OCI-LY3 (cell line): ENCODE measurements at regions not wholly inside any gene's neighbourhood (a gene's known extent, or its start where the extent isn't known, plus 50 kb on each side); places are given as distances from the start of the nearest gene placed in this dataset.

Source experiments
- H2AFZ ChIP-seq: fragments of 200-600, 300-600 bp; shearing (Covaris generic); 2 replicates; pipeline ENCODE4 v1.6.0; 2014; ENCODE audit warnings: antibody characterized with exemption, low read depth, low read length
- H3K27ac ChIP-seq: fragments of 200-600, 300-600 bp; sonication (generic); 2 replicates; pipeline ENCODE4 v1.5.1; 2014; ENCODE audit warnings: mild to moderate bottlenecking, low read length, moderate library complexity, mixed read lengths
- H3K27me3 ChIP-seq: fragments of 200-600, 300-600 bp; sonication (generic); 2 replicates; pipeline ENCODE4 v1.6.1; 2014; ENCODE audit warnings: low read depth, low read length, mixed read lengths
- H3K36me3 ChIP-seq: fragments of 200-600, 300-600 bp; sonication (generic); replicated peaks from 2 replicates; pipeline ENCODE3; 2014; ENCODE audit warnings: low read depth, low read length, mixed read lengths
- H3K4me1 ChIP-seq: fragments of 300-600, 200-600 bp; sonication (generic); 2 replicates; pipeline ENCODE4 v1.6.1; 2014; ENCODE audit warnings: low read length, mixed read lengths
- H3K4me2 ChIP-seq: fragments of 200-600, 300-600 bp; sonication (generic); 2 replicates; pipeline ENCODE4 v1.6.1; 2014; ENCODE audit warnings: low read length, mixed read lengths
- H3K4me3 ChIP-seq: fragments of 300-600, 200-600 bp; sonication (generic); 2 replicates; pipeline ENCODE4 v1.5.1; 2014; ENCODE audit warnings: antibody characterized with exemption, mild to moderate bottlenecking, low read length, moderate library complexity
- H3K79me2 ChIP-seq: fragments of 300-600, 200-600 bp; shearing (Covaris generic); 2 replicates; pipeline ENCODE4 v1.6.1; 2014; ENCODE audit warnings: mild to moderate bottlenecking, low read length, mixed read lengths
- H3K9ac ChIP-seq: fragments of 300-600, 200-600 bp; shearing (Covaris generic); 2 replicates; pipeline ENCODE4 v1.6.0; 2014; ENCODE audit warnings: mild to moderate bottlenecking, low read length, moderate library complexity
- H3K9me3 ChIP-seq: fragments of 200-600, 300-600 bp; shearing (Covaris generic); 2 replicates; pipeline ENCODE4 v1.6.1; 2014; ENCODE audit warnings: low read length, mixed read lengths; ENCODE audit not compliant: insufficient read depth
- H4K20me1 ChIP-seq: fragments of 200-600, 300-600 bp; sonication (generic); 2 replicates; pipeline ENCODE4 v1.6.1; 2016; ENCODE audit warnings: low read length, mixed read lengths; ENCODE audit not compliant: insufficient read depth
- CTCF ChIP-seq: fragments of 200-600, 300-600 bp; sonication (generic); IDR thresholded peaks from 2 replicates; pipeline ENCODE4 v1.5.1; 2014; ENCODE audit warnings: antibody characterized with exemption, low read length, low read depth
- EZH2phosphoT487 ChIP-seq: fragments of 200-600 bp; shearing (Covaris generic); IDR thresholded peaks from 2 replicates; pipeline ENCODE4 v1.6.1; 2018; ENCODE audit warnings: antibody characterized with exemption, mixed run types, low read depth

DNA sequence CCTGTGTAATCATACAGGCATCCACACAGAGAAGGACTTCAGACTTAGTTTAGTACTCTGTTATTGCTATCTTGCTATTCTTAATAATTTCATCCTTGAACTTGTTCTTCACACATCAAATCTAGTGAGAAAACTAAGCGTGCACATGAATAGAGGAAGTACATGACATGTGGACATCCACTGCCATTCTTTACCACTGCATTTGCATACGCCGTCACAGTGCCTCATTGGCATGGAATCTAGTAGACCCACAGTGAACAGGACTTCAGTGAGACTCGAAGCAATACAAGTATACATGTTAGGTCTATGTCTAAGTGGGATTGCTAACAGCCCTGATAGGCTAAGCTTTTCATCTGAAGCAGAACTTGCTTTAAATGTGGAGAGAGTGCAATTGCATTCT is 592.1 kb downstream of the TLE4 start:
- no peak for TF ChIP-seq EZH2phosphoT487
- no peak for TF ChIP-seq CTCF
- H3K4me3 ChIP-seq: no peak overlapping the region

GRCh38 chr9:80158554-80159170 is 586.9 kb downstream of the TLE4 start:
- Histone ChIP-seq H3K9me3 (no peaks in the 10 kb centered on the region), H3K79me2 (no peaks in the 10 kb centered on the region), H4K20me1 (no peaks in the 10 kb centered on the region), H3K27ac (0 out of 2 replicates have a peak overlapping the region, but pooled peaks have one; percentile 91), H3K27me3 (no peaks in the 10 kb centered on the region), H3K9ac (peak overlapping the region; percentile 46), H3K4me2 (peak overlapping the region; percentile 77), H3K4me3 (peak overlapping the region; percentile 62), H3K36me3 (no peaks in the 10 kb centered on the region), H2AFZ (peak overlapping the region; percentile 67), H3K4me1 (peaks cover 65% of the 10 kb centered on the region)
- TF ChIP-seq CTCF (no peak), EZH2phosphoT487 (no peak)

More for the DNA sequence above, 592.1 kb downstream of the TLE4 start:
- H3K27me3 ChIP-seq: no peaks in the 10 kb centered on the region
- peaks cover 27% of the 10 kb centered on the region for H3K4me1 ChIP-seq
- no peaks in the 10 kb centered on the region for H3K36me3 ChIP-seq
- H3K27ac ChIP-seq: no peak overlapping the region
- H3K9me3 ChIP-seq: no peaks in the 10 kb centered on the region
- no peaks in the 10 kb centered on the region for H3K79me2 ChIP-seq
- H2AFZ ChIP-seq: no peak overlapping the region
- no peak overlapping the region for H3K9ac ChIP-seq
- H3K4me2 ChIP-seq: peak overlapping the region; percentile 9; the same call in 1 of the 2 replicates
- H4K20me1 ChIP-seq: no peaks in the 10 kb centered on the region

GRCh38 chr9:80158131-80158530 is 586.4 kb downstream of the TLE4 start:
- no peaks in the 10 kb centered on the region for H3K36me3 ChIP-seq
- H4K20me1 ChIP-seq: no peaks in the 10 kb centered on the region
- H3K9me3 ChIP-seq: no peaks in the 10 kb centered on the region
- peak overlapping the region; percentile 62 for H3K4me3 ChIP-seq
- H2AFZ ChIP-seq: peak overlapping the region; percentile 67; the same call in 1 of the 2 replicates
- H3K4me2 ChIP-seq: peak overlapping the region; percentile 77
- peak overlapping the region; percentile 91 for H3K27ac ChIP-seq
- H3K4me1 ChIP-seq: peaks cover 61% of the 10 kb centered on the region
- TF ChIP-seq EZH2phosphoT487: no peak
- TF ChIP-seq CTCF: no peak
- no peaks in the 10 kb centered on the region for H3K27me3 ChIP-seq
- no peaks in the 10 kb centered on the region for H3K79me2 ChIP-seq
- H3K9ac ChIP-seq: peak overlapping the region; percentile 46

DNA sequence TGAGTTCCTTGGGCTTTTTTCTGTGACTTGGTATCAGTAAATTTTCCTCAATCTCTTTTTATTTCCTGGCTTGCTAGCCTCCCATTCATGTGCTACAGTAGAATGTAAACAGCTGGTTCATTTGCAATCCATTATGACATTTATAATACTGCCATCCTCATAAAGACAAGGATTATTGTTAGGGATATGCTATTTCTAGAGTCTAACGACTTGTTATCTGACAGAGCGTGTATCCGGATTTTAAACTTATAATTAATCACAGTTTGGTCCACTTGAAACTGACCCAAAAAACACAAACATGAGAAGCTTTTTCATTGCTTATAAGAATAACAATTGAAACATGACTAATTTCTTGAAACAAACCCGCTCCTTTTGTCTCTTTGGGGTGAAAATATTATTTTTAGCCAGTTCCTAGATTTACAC is 585.8 kb downstream of the TLE4 start:
- no peaks in the 10 kb centered on the region for H3K36me3 ChIP-seq
- H3K27me3 ChIP-seq: no peaks in the 10 kb centered on the region
- peak overlapping the region; percentile 46 for H3K9ac ChIP-seq
- H3K4me3 ChIP-seq: peak overlapping the region; percentile 62
- no peaks in the 10 kb centered on the region for H4K20me1 ChIP-seq
- H3K27ac ChIP-seq: peak overlapping the region; percentile 91
- peaks cover 61% of the 10 kb centered on the region for H3K4me1 ChIP-seq
- 0 out of 2 replicates have a peak overlapping the region, but pooled peaks have one; percentile 67 for H2AFZ ChIP-seq
- H3K9me3 ChIP-seq: no peaks in the 10 kb centered on the region
- no peaks in the 10 kb centered on the region for H3K79me2 ChIP-seq
- no peak for TF ChIP-seq EZH2phosphoT487
- TF ChIP-seq CTCF: no peak
- H3K4me2 ChIP-seq: peak overlapping the region; percentile 77
